ENCODE measurements at regions not wholly inside any gene's neighbourhood (a gene's known extent, or its start where the extent isn't known, plus 50 kb on each side); places are given as distances from the start of the nearest gene placed in this dataset.

DNA sequence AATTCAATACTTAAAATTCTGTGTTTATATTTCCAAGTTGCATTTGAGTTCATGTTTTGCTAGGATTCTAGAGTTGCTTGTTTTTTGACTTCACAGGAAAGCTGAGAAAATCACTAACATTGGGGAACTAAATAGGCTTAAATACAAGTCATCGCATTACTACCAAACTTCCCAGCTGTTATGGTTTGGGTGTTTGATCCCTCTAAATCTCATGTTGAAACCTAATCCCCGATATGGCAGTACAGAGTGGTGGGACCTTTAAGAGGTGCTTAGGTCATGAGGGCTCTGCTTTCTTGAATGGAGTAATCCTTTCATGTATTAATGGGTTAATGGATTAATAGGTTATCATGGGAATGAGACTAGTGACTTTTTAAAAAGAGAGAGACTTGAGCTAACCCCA lies 77.2 kb upstream of the ARPP21 start:
- no peak for TF ChIP-seq POLR2A (IDR thresholded peaks at IDR 0.05; ENCODE audit: extremely low read depth, insufficient read length)
- TF ChIP-seq CTCF (IDR thresholded peaks at IDR 0.05; ENCODE audit: low read depth, low read length) = no peak
- TF ChIP-seq MYC (IDR thresholded peaks at IDR 0.05; ENCODE audit: low read depth, low read length) = no peak
